Muscle of leg (tissue), 3 donors: ENCODE measurements at regions not wholly inside any gene's neighbourhood (a gene's known extent, or its start where the extent isn't known, plus 50 kb on each side); places are given as distances from the start of the nearest gene placed in this dataset.

ENCODE experiments used
- DNase-seq: peaks from one replicate; pipeline ENCODE4 v3.0.0; 2013
- H3K27ac ChIP-seq: one replicate; pipeline ENCODE4 v1.5.1; 2013; ENCODE audit warnings: mild to moderate bottlenecking, low read length, control low read depth
- H3K27me3 ChIP-seq: one replicate; pipeline ENCODE4 v1.6.1; 2013; ENCODE audit warnings: low read length; ENCODE audit not compliant: control insufficient read depth, insufficient read depth
- H3K36me3 ChIP-seq: one replicate; pipeline ENCODE4 v1.6.1; 2013; ENCODE audit warnings: low read length; ENCODE audit not compliant: control insufficient read depth, insufficient read depth
- H3K4me1 ChIP-seq: one replicate; pipeline ENCODE4 v1.6.1; 2013; ENCODE audit warnings: low read length; ENCODE audit not compliant: control insufficient read depth, insufficient read depth
- H3K4me3 ChIP-seq: one replicate; pipeline ENCODE4 v1.5.1; 2013; ENCODE audit warnings: low read length, control low read depth
- H3K9me3 ChIP-seq: replicated peaks from 2 replicates; pipeline ENCODE4 v1.6.1; 2013; ENCODE audit warnings: low read depth, low read length; ENCODE audit not compliant: control insufficient read depth
- WGBS: methylation state at CpG from one replicate; pipeline ENCODE4 v1.1.5; 2013; ENCODE audit warnings: missing lambda C conversion rate; ENCODE audit not compliant: insufficient coverage; 5-methylcytosine and 5-hydroxymethylcytosine counted together

- Histone ChIP-seq H3K27ac (no peak overlapping the region), H3K36me3 (no peaks in the 10 kb centered on the region), H3K4me3 (no peak overlapping the region), H3K4me1 (peaks cover 6% of the 10 kb centered on the region), H3K27me3 (no peaks in the 10 kb centered on the region), H3K9me3 (peaks cover 6% of the 10 kb centered on the region)
- WGBS, result no CpG with 5 or more reads among the region's 3 CpGs
- peak; percentile 29 for DNase-seq
Measured at GRCh38 chr3:154614601-154615000, 184.6 kb upstream of the GPR149 start.

GRCh38 chr3:154614078-154614477, 184.1 kb upstream of the GPR149 start:
- WGBS, result no CpG with 5 or more reads among the region's 1 CpG
- DNase-seq, result no peak
- H3K36me3 ChIP-seq, result no peaks in the 10 kb centered on the region
- peaks cover 6% of the 10 kb centered on the region for H3K9me3 ChIP-seq
- no peak overlapping the region for H3K4me3 ChIP-seq
- H3K27me3 ChIP-seq, result no peaks in the 10 kb centered on the region
- H3K4me1 ChIP-seq, result peaks cover 6% of the 10 kb centered on the region
- H3K27ac ChIP-seq, result no peak overlapping the region

GRCh38 chr3:154602241-154602640, 172.3 kb upstream of the GPR149 start:
- Histone ChIP-seq H3K4me1 (no peaks in the 10 kb centered on the region), H3K27me3 (no peaks in the 10 kb centered on the region), H3K9me3 (peaks cover 2% of the 10 kb centered on the region), H3K4me3 (no peak overlapping the region), H3K36me3 (no peaks in the 10 kb centered on the region), H3K27ac (no peak overlapping the region)
- DNase-seq, result no peak

- H3K4me1 ChIP-seq, result no peaks in the 10 kb centered on the region
- DNase-seq, result no peak
- no peak overlapping the region for H3K4me3 ChIP-seq
- no peak overlapping the region for H3K27ac ChIP-seq
- peaks cover 2% of the 10 kb centered on the region for H3K9me3 ChIP-seq
- WGBS, result 90% methylated on average over 3 of the region's 3 CpGs
- H3K36me3 ChIP-seq, result no peaks in the 10 kb centered on the region
- H3K27me3 ChIP-seq, result no peaks in the 10 kb centered on the region
Measured at GRCh38 chr3:154598166-154598565, 168.2 kb upstream of the GPR149 start.

GRCh38 chr3:154590675-154591384, 160.8 kb upstream of the GPR149 start:
- H3K9me3 ChIP-seq, result no peaks in the 10 kb centered on the region
- no peaks in the 10 kb centered on the region for H3K4me1 ChIP-seq
- DNase-seq, result no peak
- WGBS, result no CpG with 5 or more reads among the region's 3 CpGs
- H3K4me3 ChIP-seq, result no peak overlapping the region
- H3K27me3 ChIP-seq, result no peaks in the 10 kb centered on the region
- no peaks in the 10 kb centered on the region for H3K36me3 ChIP-seq
- no peak overlapping the region for H3K27ac ChIP-seq

- peak; percentile 66 for DNase-seq
- Histone ChIP-seq H3K9me3 (no peaks in the 10 kb centered on the region), H3K27ac (peak overlapping the region; percentile 54), H3K27me3 (no peaks in the 10 kb centered on the region), H3K4me3 (no peak overlapping the region), H3K4me1 (no peaks in the 10 kb centered on the region), H3K36me3 (no peaks in the 10 kb centered on the region)
- WGBS, result 56% methylated on average over 3 of the region's 3 CpGs
Measured at GRCh38 chr3:154588831-154589230, 158.8 kb upstream of the GPR149 start.

- H3K27ac ChIP-seq, result peak overlapping the region; percentile 33
- DNase-seq, result no peak
- H3K36me3 ChIP-seq, result no peaks in the 10 kb centered on the region
- H3K4me3 ChIP-seq, result no peak overlapping the region
- H3K27me3 ChIP-seq, result no peaks in the 10 kb centered on the region
- no peaks in the 10 kb centered on the region for H3K9me3 ChIP-seq
- no peaks in the 10 kb centered on the region for H3K4me1 ChIP-seq
Measured at GRCh38 chr3:154584974-154585373, 155.0 kb upstream of the GPR149 start.

- Histone ChIP-seq H3K4me3 (no peak overlapping the region), H3K36me3 (no peaks in the 10 kb centered on the region), H3K27me3 (no peaks in the 10 kb centered on the region), H3K9me3 (peaks cover 2% of the 10 kb centered on the region), H3K27ac (no peak overlapping the region), H3K4me1 (no peaks in the 10 kb centered on the region)
- WGBS, result no CpG with 5 or more reads among the region's 4 CpGs
- DNase-seq, result no peak
Measured at GRCh38 chr3:154584041-154584440, 154.1 kb upstream of the GPR149 start.

- no CpG with 5 or more reads among the region's 4 CpGs for WGBS
- Histone ChIP-seq H3K27me3 (no peaks in the 10 kb centered on the region), H3K4me3 (no peak overlapping the region), H3K9me3 (peaks cover 2% of the 10 kb centered on the region), H3K27ac (peak overlapping the region; percentile 20), H3K4me1 (no peaks in the 10 kb centered on the region), H3K36me3 (no peaks in the 10 kb centered on the region)
- peak; percentile 85 for DNase-seq
Measured at GRCh38 chr3:154583086-154583634, 153.2 kb upstream of the GPR149 start.

GRCh38 chr3:154582501-154582900, 152.5 kb upstream of the GPR149 start:
- H3K9me3 ChIP-seq, result peaks cover 2% of the 10 kb centered on the region
- H3K4me1 ChIP-seq, result no peaks in the 10 kb centered on the region
- peak; percentile 41 for DNase-seq
- peak overlapping the region; percentile 13 for H3K27ac ChIP-seq
- no peaks in the 10 kb centered on the region for H3K36me3 ChIP-seq
- H3K4me3 ChIP-seq, result no peak overlapping the region
- no peaks in the 10 kb centered on the region for H3K27me3 ChIP-seq
